GM10266 (cell line): ENCODE measurements at regions not wholly inside any gene's neighbourhood (a gene's known extent, or its start where the extent isn't known, plus 50 kb on each side); places are given as distances from the start of the nearest gene placed in this dataset.

Experiments
- DNase-seq: peaks from one replicate; pipeline ENCODE4 v3.0.0; 2012; ENCODE audit errors: extremely low spot score
- CTCF ChIP-seq: IDR thresholded peaks from 2 replicates; pipeline ENCODE4 v1.5.1; 2012; ENCODE audit warnings: mild to moderate bottlenecking, low read depth; ENCODE audit not compliant: control insufficient read depth, insufficient read depth; ENCODE audit errors: missing control alignments

DNA sequence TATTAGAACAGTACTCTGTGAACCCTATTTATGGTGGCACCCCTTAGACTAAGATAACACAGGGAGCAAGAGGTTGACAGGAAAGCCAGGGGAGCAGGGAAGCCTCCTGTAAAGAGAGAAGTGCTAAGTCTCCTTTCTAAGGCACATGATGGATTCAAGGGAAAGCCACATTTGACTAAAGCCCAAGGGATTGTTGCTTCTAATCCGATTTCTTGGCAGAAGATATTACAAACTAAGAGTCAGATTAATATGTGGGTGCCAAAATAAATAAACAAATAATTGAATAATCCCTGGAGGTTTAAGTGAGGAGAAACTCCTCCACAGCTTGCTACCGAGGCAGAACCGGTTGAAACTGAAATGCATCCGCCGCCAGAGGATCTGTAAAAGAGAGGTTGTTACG lies 333.2 kb downstream of the SOX11 start:
- no peak for TF ChIP-seq CTCF
- DNase-seq = no peak

DNA sequence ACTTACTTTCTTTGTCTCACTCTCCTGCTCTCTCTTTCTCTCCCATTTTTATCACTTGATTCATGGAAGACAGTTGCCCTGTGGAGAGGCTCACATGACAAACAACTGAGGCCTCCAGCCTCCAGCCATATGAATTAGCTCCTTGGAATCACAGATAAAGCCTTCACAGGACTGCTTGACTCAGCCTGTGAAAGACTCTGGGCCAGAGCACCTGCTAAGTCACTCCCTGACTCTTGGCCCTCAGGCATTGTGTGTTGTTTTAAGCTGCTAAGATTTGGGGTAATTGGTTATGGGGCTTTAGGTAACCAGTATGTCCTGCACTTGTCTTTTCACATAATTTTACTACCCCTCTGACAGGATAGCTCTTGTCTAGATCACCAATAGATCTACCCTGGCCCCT lies 334.9 kb downstream of the SOX11 start:
- no peak for TF ChIP-seq CTCF
- no peak for DNase-seq

DNA sequence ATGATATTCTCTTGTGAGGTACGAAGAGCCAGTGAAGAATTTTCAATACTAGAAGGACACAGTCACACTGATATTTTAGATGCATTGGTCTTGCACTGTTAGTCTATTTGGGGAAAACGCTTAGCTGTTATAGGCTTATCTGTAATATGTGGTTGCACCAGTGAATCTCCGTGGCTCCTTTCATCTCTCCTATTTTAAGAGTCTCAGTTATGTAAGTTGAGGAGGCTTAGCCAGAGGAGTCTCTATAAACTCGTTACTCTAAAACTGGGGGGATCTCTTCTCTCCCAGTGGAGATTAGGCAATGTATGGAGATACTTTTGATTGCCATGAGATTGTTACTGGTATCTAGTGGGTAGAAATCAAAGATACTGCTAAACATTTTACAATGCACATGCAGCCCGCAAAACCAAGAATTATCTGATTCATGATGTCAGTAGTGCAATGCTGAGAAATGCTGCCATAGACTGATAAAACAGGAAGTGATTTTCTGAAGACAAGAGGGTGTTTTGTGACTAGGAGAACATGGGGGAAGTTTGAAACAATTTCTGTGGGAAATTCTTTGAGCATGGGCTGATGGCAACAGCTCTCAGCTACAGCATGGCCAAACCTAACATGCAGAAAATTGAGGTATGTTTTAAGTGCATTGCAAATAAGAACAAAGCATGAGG lies 339.1 kb downstream of the SOX11 start:
- DNase-seq = no peak
- no peak for TF ChIP-seq CTCF

DNA sequence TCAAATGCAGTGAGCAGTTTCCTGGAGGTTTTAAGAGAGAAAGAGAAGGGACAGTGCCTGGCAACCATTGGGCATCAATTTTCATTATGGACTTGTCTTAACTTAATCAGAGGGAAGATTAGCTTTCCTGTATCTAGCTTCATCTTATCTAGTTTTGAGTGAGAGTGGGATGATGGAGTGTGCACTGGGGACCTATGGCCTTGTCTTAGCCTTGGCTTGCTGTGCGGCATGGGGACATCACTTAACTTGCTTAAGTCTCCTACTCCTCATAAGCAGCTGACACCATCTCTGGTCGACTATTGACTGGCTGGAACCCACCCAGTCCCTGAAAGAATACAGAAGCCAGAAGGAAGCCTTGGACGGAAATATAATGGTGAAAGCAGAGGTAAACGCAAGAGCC lies 344.0 kb downstream of the SOX11 start:
- TF ChIP-seq CTCF = no peak
- no peak for DNase-seq

DNA sequence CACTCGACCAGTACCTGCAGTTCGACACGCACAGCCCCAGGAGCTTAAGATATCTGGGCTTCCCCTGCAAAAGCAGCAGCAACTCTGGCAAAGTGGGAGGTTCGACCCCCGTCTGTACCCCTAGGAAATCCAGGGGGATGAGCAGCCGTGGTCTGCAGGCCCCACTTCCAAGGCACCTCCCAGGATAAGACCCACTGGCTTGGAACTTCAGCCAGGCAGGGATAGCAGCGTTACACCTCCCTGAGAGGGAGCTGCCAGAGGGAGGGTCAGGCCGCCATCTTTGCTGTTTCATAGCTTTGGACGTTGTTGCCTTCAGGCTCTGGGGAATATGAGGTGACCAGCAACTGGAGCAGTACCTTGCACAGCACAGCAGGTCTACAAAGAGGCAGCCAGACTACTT lies 351.1 kb downstream of the SOX11 start:
- no peak for DNase-seq
- no peak for TF ChIP-seq CTCF

DNA sequence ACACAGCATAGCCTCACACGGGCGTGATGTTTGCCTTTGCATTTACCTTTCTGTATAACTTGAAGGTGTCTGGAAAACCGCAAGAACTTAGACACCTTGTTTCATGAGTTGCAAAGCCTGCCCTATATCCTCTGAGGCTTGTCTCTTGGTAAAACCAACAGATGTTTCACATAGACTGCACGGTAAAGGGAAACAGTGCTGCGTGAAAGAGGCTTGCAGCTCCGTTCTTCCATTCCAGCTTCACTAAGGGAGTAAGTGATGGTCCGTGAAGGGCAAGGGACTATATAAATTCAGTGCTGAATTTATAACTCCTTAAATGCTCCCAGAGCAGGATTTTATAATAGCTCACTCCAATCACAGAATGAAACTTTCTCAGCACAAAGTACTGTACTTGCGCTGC lies 360.5 kb downstream of the SOX11 start:
- TF ChIP-seq CTCF = no peak
- DNase-seq = no peak

- no peak for DNase-seq
Measured at GRCh38 chr2:6053743-6054142, 361.6 kb downstream of the SOX11 start.

More at GRCh38 chr2:6053743-6054142, 361.6 kb downstream of the SOX11 start:
- no peak for TF ChIP-seq CTCF
